LNCaP clone FGC (cell line): ENCODE measurements at regions not wholly inside any gene's neighbourhood (a gene's known extent, or its start where the extent isn't known, plus 50 kb on each side); places are given as distances from the start of the nearest gene placed in this dataset.

Source experiments
- DNase-seq: peaks from one replicate; pipeline ENCODE4 v3.0.0-alpha.2; 2011; ENCODE audit warnings: low read depth
- H3K4me3 ChIP-seq: 2 replicates; pipeline ENCODE4 v1.5.1; 2011; ENCODE audit warnings: mild to moderate bottlenecking, low read depth, low read length, control low read depth
- TF ChIP-seq, protein P1 (sequence below): IDR thresholded peaks from 2 replicates; pipeline ENCODE4 v1.5.1; 2012; ENCODE audit warnings: mild to moderate bottlenecking; ENCODE audit not compliant: control insufficient read depth, insufficient read depth; ENCODE audit errors: extremely low read depth

DNA sequence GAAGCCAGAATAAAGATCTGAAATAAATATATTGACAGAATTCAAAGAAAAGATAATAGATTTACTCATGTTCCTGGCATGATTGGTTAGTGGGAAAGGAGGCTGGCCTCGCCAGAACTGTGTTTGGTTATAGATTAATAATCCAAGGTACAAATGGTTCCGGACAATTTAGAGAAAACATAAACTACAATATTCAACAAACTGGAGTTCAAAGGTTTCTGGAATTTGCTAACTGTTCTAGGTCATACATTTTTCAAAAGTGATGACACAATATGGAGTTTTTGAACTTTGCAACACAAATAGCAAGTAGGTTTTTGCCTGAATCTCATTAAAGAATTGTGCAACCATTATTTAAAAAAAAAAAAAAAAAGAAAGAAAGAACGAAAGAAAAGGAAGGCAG, 251.7 kb upstream of the SALL1 start:
- TF ChIP-seq, protein P1, sequence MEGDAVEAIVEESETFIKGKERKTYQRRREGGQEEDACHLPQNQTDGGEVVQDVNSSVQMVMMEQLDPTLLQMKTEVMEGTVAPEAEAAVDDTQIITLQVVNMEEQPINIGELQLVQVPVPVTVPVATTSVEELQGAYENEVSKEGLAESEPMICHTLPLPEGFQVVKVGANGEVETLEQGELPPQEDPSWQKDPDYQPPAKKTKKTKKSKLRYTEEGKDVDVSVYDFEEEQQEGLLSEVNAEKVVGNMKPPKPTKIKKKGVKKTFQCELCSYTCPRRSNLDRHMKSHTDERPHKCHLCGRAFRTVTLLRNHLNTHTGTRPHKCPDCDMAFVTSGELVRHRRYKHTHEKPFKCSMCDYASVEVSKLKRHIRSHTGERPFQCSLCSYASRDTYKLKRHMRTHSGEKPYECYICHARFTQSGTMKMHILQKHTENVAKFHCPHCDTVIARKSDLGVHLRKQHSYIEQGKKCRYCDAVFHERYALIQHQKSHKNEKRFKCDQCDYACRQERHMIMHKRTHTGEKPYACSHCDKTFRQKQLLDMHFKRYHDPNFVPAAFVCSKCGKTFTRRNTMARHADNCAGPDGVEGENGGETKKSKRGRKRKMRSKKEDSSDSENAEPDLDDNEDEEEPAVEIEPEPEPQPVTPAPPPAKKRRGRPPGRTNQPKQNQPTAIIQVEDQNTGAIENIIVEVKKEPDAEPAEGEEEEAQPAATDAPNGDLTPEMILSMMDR, result no peak
- no peak overlapping the region for H3K4me3 ChIP-seq
- no peak for DNase-seq

DNA sequence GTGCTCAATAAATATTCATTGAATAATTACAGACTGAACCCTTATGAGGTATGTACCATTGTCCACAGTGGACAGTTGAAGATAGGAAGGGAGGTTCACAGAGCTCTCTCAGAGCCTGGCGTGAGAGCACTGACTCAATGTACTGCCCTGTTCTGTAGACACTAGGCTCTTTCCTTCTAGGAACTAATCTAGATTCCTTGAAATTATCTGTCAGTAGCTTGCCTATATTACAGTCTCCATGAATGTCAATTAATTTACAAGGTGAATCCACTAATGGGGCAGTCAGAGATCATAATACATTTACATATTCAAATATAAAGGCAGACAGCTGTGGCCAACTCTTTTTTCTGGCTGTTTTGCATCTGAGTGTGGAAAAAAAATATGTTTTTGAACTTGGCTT, 251.2 kb upstream of the SALL1 start:
- DNase-seq, result no peak
- TF ChIP-seq, protein P1, result no peak
- no peak overlapping the region for H3K4me3 ChIP-seq

DNA sequence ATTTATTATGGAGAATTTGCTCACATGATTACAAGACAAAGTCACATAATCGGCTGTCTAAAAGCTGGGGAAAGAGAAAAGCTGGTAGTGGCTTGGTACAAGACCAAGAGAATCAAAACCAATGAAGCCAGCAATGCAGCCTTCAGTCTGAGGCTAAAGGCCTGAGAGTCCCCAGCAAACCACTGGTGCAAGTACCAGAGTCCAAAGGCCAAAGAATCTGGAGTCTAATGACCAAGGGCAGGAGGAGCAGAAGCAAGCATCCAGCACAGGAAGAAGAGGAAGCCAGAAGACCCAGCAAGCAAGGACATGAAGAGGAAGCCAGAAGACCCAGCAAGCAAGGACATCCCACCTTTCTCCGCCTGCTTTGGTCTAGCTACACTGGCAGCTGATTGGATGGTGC, 250.6 kb upstream of the SALL1 start:
- TF ChIP-seq, protein P1, result no peak
- H3K4me3 ChIP-seq, result no peak overlapping the region
- DNase-seq, result no peak

DNA sequence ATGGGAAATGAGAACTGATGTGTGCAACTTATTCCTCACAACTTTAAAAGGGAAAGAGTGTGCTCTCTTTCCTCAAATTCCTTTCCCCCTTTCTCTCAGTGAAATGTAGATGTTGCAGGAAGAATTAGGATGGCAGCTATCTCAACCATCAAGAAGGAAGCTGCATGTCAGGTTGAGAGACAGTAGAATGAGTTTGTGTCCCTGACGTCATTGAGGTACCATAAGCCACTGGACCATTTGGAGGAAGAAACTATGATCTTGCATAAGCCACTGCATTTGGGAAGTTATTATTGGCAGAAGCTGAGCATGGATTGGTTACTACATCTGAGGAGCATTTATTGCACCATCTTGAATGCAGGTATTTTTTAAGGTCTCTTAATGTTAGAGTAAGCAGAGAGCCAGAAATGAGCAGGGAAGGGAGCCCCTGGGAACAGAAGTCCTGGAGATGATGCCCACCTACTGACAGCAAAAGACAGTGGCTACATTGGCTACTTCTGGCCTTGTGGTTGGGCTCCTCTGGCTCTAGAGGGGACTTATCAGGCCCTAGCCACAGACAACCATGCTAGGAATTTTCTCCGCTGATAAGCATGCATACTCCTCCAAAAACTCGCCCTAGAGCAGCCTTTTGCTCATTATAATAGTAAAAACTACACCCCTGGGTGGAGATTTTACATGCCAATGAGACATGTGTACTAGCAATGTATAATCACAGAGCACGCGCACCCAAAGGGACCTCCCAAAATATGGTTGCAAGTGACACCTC, 249.0 kb upstream of the SALL1 start:
- TF ChIP-seq, protein P1, result no peak
- no peak overlapping the region for H3K4me3 ChIP-seq
- no peak for DNase-seq

DNA sequence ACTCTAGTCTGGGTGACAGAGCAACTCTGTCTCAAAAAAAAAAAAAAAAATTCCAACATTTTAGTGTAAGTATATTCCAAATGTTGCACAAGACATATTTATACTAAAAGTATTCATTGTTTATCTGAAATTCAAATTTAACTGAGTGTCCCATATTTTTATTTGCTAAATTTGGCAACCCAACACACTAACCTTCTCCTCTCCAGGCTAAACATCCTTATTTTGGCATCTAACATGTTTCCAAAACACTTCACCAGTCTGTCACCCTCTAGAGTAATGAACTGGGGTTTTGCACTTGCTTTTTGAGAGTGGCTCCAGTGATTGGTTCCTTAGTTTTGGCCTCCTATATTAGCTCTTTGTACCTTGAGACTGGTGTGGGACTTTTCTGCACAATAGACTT, 243.4 kb upstream of the SALL1 start:
- H3K4me3 ChIP-seq, result no peak overlapping the region
- TF ChIP-seq, protein P1, result no peak
- DNase-seq, result no peak

DNA sequence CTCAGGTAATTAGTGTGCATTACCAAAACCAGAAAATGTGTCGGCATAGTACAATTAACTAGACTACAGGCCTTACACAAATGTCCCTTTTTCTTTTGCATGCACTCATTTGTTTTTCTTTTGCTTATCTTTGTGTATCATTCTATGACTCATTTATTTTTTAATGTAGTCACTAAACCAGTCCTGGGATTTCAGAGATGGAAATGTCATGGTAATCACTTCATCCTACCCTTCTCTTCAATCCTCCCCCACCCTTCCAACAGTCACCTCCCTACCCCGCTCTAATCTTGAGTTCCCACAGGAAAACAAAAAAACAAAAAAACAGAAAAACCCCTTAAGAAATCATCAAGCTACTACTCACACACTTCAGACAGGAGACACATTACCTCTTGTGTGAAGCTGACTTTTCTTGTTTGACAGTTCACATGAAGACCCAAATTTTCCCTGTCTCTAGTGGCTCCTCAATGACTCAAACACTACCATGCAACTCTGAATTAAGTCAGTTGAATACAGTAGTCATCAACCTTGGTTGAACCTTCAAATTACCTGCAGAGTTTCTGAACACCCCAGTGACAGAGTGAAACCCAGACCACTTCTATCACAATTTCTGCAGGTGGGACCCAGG, 242.4 kb upstream of the SALL1 start:
- H3K4me3 ChIP-seq, result no peak overlapping the region
- TF ChIP-seq, protein P1, result no peak
- DNase-seq, result no peak
